ENCODE measurements at regions not wholly inside any gene's neighbourhood (a gene's known extent, or its start where the extent isn't known, plus 50 kb on each side); places are given as distances from the start of the nearest gene placed in this dataset.

GRCh38 chr2:16566701-16567100 lies 98.9 kb downstream of the CYRIA start:
- DNase-seq (ENCODE audit: low read depth in 4 of 4, low spot score in 3 of 4): no peak

- DNase-seq (ENCODE audit: low read depth in 4 of 4, low spot score in 3 of 4): no peak
Observed at GRCh38 chr2:16565481-16565880, 100.2 kb downstream of the CYRIA start.

- DNase-seq (ENCODE audit: low read depth in 4 of 4, low spot score in 3 of 4): no peak
Observed at GRCh38 chr2:16561676-16562075, 104.0 kb downstream of the CYRIA start.

GRCh38 chr2:16561251-16561650 lies 104.4 kb downstream of the CYRIA start:
- DNase-seq (ENCODE audit: low read depth in 4 of 4, low spot score in 3 of 4): no peak

- DNase-seq (ENCODE audit: low read depth in 4 of 4, low spot score in 3 of 4): no peak
Observed at GRCh38 chr2:16559278-16560067, 106.2 kb downstream of the CYRIA start.

GRCh38 chr2:16554060-16554583 lies 111.5 kb downstream of the CYRIA start:
- no peak for DNase-seq (ENCODE audit: low read depth in 4 of 4, low spot score in 3 of 4)

GRCh38 chr2:16553226-16553625 lies 112.4 kb downstream of the CYRIA start:
- no peak for DNase-seq (ENCODE audit: low read depth in 4 of 4, low spot score in 3 of 4)

- DNase-seq (ENCODE audit: low read depth in 4 of 4, low spot score in 3 of 4): no peak
Observed at GRCh38 chr2:16552202-16552601, 113.4 kb downstream of the CYRIA start.

GRCh38 chr2:16548036-16548435 lies 117.6 kb downstream of the CYRIA start:
- DNase-seq (ENCODE audit: low read depth in 4 of 4, low spot score in 3 of 4): no peak

GRCh38 chr2:16546128-16546754 lies 119.4 kb downstream of the CYRIA start:
- peak; percentile 70 to 85 (median 76) for DNase-seq (ENCODE audit: low read depth in 4 of 4, low spot score in 3 of 4)

GRCh38 chr2:16538707-16539106 lies 126.9 kb downstream of the CYRIA start:
- no peak for DNase-seq (ENCODE audit: low read depth in 4 of 4, low spot score in 3 of 4)

- DNase-seq (ENCODE audit: low read depth in 4 of 4, low spot score in 3 of 4): no peak
Observed at GRCh38 chr2:16537347-16537746, 128.3 kb downstream of the CYRIA start.

- DNase-seq (ENCODE audit: low read depth in 4 of 4, low spot score in 3 of 4): no peak
Observed at GRCh38 chr2:16526193-16526592, 139.4 kb downstream of the CYRIA start.

GRCh38 chr2:16525265-16525887 lies 140.3 kb downstream of the CYRIA start:
- DNase-seq (ENCODE audit: low read depth in 4 of 4, low spot score in 3 of 4): no peak

- DNase-seq (ENCODE audit: low read depth in 4 of 4, low spot score in 3 of 4): no peak
Observed at GRCh38 chr2:16523711-16524110, 141.9 kb downstream of the CYRIA start.

- DNase-seq (ENCODE audit: low read depth in 4 of 4, low spot score in 3 of 4): peak in 2 of 4 donors; percentile 31 to 56
Observed at GRCh38 chr2:16522031-16522831, 143.4 kb downstream of the CYRIA start.

- DNase-seq (ENCODE audit: low read depth in 4 of 4, low spot score in 3 of 4): no peak
Observed at GRCh38 chr2:16520891-16521290, 144.7 kb downstream of the CYRIA start.

- DNase-seq (ENCODE audit: low read depth in 4 of 4, low spot score in 3 of 4): no peak
Observed at GRCh38 chr2:16515696-16516095, 149.9 kb downstream of the CYRIA start.

GRCh38 chr2:16513626-16514025 lies 152.0 kb downstream of the CYRIA start:
- no peak for DNase-seq (ENCODE audit: low read depth in 4 of 4, low spot score in 3 of 4)

- no peak for DNase-seq (ENCODE audit: low read depth in 4 of 4, low spot score in 3 of 4)
Observed at GRCh38 chr2:16511041-16511440, 154.6 kb downstream of the CYRIA start.

- no peak for DNase-seq (ENCODE audit: low read depth in 4 of 4, low spot score in 3 of 4)
Observed at GRCh38 chr2:16509042-16509441, 156.6 kb downstream of the CYRIA start.
